ENCODE measurements at regions not wholly inside any gene's neighbourhood (a gene's known extent, or its start where the extent isn't known, plus 50 kb on each side); places are given as distances from the start of the nearest gene placed in this dataset.

DNA sequence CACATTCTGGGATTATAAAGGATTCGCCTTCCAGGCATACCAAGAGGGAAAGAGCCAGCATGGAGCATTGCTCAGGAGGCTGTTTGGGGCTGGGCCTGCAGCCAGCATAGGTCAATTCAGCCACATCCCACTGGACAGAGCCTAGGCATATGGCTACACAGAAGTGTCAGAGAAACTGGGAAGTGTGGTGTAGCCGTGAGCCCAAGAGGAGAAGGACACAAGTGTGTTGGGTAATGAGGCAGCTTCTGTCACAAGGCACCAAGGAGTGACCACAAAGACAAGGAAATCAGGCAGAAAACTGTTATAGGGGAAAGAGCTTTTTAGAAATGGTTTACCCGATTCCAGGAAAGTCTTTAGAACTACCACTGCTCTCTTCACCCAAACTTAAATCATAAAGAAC lies 178.6 kb upstream of the TBL1X start:
- no peak for TF ChIP-seq CTCF (IDR thresholded peaks at IDR 0.05)
- no peak for TF ChIP-seq POLR2A (IDR thresholded peaks at IDR 0.05)

All from adrenal gland (tissue), 5 donors.